Activated naive CD4-positive, alpha-beta T cell treated with anti-CD3 and anti-CD28 coated beads, Interleukin-2, amount 50 U/mL, for 72 hours (primary cell): ENCODE measurements at regions not wholly inside any gene's neighbourhood (a gene's known extent, or its start where the extent isn't known, plus 50 kb on each side); places are given as distances from the start of the nearest gene placed in this dataset.

Source experiments
- ATAC-seq, 2 donors: fragments of 150-1000 bp; cut with Tn5 transposase; 2 replicates each; pipeline ENCODE4 v1.10.0; 2021; ENCODE audit warnings: mild to moderate bottlenecking in 2 of 2, moderate library complexity in 2 of 2
- DNase-seq, 2 donors: peaks; one replicate each; pipeline ENCODE4 v3.0.0; 2021 to 2022; ENCODE audit warnings: low spot score in 2 of 2
- H3K27ac Mint-ChIP-seq, 2 donors: one replicate each; pipeline ENCODE4 v1.8.0; 2022; ENCODE audit warnings: mild to moderate bottlenecking in 2 of 2, mixed read lengths in 2 of 2
- H3K36me3 Mint-ChIP-seq, 2 donors: one replicate each; pipeline ENCODE4 v1.8.0; 2022; ENCODE audit warnings: mixed read lengths in 2 of 2
- H3K9me3 Mint-ChIP-seq, 2 donors: one replicate each; pipeline ENCODE4 v1.8.0; 2022; ENCODE audit warnings: mixed read lengths in 2 of 2

DNA sequence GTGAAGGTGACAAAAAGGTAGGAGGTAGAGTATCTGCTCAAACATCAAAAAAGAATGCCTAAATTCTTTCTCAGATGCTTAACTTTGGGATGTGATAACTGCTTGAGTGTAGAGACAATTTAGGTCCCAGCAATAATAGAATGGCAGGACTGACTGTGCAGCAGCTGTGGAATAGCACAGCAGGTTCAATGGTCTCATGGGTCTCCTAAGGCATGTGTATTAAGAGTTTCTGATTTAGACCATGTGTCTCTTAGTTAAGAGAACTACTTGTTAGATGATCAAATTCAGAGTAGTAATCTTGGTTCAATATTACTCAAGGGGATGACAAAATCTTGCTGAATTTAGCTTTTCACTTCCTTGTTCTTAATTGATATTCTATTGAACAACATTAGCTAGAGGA lies 72.0 kb downstream of the ALX1 start:
- Mint-ChIP-seq H3K27ac (no peak overlapping the region), H3K9me3 (peaks cover 6 to 9% of the 10 kb centered on the region in 2 donors), H3K36me3 (no peaks in the 10 kb centered on the region)
- DNase-seq (no peak), ATAC-seq (no peak)

DNA sequence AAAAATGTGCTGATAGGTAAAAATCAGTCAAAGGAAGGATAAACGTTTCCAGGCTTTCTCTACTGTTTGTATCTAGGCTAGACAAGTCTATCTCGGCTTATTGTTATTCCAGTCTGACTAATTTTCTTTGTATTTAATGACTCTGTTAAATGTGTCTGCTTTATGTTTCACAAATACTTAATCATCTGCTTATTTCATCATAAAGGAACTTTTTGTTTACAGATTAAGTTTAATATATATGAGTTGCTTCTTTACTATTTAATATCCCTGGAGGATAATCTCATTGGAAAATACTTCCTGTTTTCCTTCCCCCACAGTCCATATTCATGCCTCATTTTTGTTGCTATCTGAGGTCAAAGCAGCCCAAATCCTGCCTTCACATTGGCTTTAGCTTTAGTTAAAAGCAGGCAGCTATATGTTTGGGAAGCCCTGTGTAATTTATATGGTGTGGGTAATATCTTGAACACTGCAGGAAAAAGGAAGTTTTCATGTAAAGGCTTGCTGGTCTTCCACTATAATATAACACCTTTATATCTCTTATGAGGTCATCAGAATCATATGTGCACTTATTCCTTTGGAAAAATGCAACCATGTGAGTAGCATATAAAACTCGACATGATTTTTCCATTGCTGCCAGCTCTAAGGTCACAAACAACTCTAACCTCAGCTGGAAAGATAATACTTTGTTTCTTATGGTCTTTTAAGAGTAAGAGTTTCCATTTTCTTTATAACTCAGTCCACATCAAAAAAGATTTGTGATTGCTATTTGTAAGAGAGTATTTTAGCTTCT lies 76.8 kb downstream of the ALX1 start:
- Mint-ChIP-seq H3K36me3 (peaks cover 0 to 4% of the 10 kb centered on the region in 2 donors), H3K27ac (no peak overlapping the region), H3K9me3 (peaks cover 6 to 18% of the 10 kb centered on the region in 2 donors)
- ATAC-seq (no peak), DNase-seq (no peak)

DNA sequence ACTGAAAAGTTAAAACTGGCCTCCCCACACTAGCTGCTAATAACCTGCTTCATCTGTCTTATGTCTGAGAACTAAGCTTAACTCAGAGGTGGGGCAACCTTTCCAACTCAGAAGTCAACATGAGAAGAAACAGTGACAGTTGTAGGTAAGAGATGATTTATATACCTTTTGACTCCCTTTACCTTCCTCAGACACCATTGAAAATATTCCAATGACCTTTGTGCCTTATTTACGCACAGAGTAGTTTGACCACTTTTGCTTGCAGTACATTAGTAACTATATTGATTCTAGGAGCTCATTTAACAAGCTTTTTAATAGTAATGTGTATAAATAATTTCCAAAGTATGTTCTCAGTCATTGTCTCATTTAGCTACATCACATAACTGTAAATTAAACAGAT lies 77.6 kb downstream of the ALX1 start:
- H3K9me3 Mint-ChIP-seq, result peaks cover 6 to 19% of the 10 kb centered on the region in 2 donors
- DNase-seq (no peak), ATAC-seq (no peak)
- H3K27ac Mint-ChIP-seq, result no peak overlapping the region
- H3K36me3 Mint-ChIP-seq, result peaks cover 0 to 4% of the 10 kb centered on the region in 2 donors

DNA sequence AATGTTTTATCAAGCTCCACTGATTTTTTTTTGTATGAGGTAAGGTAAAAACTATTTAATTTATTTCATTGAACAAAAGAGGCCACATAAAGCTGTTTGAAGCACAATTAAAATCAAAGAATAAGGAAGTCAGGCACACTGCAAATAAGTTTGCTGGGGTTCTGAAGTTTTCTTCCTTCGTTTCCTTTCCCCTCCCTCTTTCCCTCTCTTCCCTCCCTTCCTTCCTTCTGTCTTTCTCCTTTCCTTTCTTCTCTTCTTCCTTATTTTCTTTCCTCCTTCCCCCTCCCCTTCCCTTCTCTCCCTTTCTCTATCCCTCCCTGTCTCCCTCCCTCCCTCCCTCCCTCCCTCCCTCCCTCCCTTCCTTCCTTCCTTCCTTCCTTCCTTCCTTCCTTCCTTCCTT lies 78.7 kb downstream of the ALX1 start:
- DNase-seq, result no peak
- ATAC-seq, result no peak
- peaks cover 6 to 19% of the 10 kb centered on the region in 2 donors for H3K9me3 Mint-ChIP-seq
- no peak overlapping the region for H3K27ac Mint-ChIP-seq
- H3K36me3 Mint-ChIP-seq, result peaks cover 0 to 4% of the 10 kb centered on the region in 2 donors

DNA sequence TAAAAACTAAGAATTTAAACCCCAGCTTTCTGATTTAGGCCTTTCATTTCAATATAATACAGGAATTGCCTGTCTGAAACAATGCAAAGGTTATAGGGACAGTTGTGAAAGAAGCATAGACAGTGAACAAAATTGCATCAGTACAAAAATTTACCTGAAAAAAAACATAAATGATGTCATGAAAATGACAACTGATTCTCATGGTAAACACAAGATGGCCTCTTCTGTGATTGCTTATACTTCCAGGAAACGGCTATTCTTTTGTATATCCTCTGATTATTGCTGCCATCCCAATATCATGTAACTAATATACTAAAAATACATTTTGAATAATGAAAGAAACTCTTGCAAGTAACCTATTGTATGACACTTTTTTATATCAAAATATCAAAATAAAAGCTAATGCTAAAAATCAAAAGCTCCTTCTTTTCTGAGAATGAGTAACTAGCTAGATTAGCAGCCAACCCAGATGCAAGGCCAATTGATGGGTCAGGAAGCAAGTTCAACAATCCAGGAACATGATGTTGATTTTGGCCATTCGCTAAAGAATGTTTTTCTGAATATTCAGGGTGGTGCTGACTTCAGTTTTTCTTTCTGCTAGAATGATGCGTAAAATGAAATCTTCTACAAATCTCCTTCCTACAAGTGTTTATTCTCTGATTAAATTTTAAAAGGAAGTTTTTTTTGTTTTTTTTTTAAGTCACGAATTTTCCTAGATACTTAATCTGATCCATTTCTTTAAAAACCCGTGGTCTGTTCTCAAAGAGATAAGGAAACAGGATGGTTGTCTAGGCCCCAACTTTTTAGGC lies 83.6 kb downstream of the ALX1 start:
- Mint-ChIP-seq H3K27ac (no peak overlapping the region), H3K9me3 (peaks cover 3 to 11% of the 10 kb centered on the region in 2 donors), H3K36me3 (peaks cover 0 to 4% of the 10 kb centered on the region in 2 donors)
- DNase-seq (no peak), ATAC-seq (no peak)

DNA sequence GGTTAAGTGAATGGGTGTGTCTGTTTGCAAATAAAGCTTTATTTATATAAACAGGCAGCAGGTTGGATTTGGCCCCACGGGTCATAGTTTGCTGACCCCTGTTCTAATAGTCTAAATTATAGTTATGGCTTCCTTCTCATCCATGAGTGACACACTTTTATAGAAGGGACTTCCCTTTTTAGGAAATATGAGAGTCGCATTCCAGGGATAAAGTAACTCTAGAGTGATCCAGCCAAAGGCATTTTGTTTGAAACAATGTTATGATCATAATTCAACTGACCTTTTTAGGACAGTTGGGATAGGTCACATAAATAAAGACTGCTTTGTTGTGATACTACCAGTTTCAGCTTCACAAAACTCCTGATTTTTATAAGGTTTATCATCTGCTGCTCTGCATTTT lies 87.9 kb downstream of the ALX1 start:
- ATAC-seq (no peak), DNase-seq (no peak)
- no peaks in the 10 kb centered on the region for H3K36me3 Mint-ChIP-seq
- H3K27ac Mint-ChIP-seq, result no peak overlapping the region
- H3K9me3 Mint-ChIP-seq, result no peaks in the 10 kb centered on the region

DNA sequence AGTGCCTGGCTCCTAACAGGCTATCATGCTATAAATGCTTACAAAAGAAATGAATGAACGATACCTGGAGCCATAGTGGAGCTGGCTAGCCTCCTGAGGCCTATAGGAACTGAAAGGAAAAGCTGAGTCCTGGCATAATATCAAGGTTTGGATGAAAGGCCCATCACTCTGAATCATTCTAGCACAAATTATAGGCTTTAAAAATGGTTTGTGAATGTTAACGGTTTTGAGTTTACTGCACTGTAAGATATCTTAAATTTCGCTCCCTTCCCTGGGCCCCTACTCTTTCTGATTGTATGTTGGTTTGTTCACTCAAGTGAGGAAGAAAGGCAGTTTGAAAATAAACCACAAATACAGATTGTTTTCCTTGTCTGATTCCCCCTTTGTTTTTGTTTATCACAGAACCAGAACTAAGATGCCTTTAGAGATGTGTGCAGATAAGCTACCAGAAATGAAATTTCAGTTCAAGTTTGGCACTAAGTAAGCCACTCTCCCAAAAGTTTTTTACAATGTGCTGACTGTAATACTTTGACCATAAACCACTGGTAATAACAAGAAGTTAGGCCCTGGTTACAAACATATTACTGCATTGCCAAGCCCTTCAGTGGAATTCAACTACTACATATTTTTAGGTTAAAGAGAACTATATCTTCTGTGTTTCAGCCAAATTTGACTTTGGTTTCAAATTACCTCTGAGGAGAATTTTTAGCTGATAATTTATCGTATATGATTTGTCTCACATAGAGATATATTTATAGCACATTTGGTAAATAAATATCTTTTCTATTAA lies 89.5 kb downstream of the ALX1 start:
- Mint-ChIP-seq H3K9me3 (peaks cover 0 to 5% of the 10 kb centered on the region in 2 donors), H3K36me3 (no peaks in the 10 kb centered on the region), H3K27ac (no peak overlapping the region)
- no peak for DNase-seq
- ATAC-seq, result no peak

DNA sequence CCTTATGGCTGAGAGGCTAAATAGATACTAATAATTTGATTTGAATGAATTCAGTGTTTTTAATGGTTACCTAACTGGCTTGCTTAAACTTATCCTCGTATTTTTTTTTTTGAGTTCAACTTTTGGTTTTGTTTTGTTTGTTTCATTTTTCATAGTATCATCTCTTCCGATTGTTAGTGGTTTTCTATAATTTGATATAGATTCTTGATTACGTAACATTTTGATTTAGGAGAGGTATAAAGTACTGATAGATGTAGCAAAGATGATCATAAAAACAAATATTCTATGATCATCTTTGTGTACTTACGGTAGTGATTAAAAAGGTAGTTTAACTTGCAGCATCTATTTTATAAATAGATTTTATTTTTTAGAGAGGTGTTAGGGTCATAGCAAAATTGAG lies 93.0 kb downstream of the ALX1 start:
- DNase-seq (no peak), ATAC-seq (no peak)
- Mint-ChIP-seq H3K27ac (no peak overlapping the region), H3K9me3 (peaks cover 0 to 5% of the 10 kb centered on the region in 2 donors), H3K36me3 (no peaks in the 10 kb centered on the region)

DNA sequence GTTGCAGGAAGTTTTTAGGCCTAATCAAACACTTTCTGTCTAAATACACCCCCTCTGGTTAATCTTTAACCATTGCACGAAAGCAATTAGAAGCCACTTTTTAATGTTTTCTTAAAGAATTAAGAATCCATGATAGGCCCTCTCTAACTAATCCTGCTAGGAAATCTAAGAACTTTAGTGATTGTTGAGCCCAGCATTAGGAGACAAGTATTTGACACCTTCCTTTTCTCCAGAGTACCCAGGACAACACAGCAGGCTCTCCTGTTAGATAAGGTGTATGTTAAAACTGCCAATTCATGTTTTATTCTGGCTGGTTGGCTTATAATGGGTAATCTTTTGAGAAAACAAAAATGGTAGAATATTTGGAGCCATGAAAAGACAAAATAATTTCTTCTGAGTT lies 95.0 kb downstream of the ALX1 start:
- H3K36me3 Mint-ChIP-seq, result no peaks in the 10 kb centered on the region
- DNase-seq, result no peak

DNA sequence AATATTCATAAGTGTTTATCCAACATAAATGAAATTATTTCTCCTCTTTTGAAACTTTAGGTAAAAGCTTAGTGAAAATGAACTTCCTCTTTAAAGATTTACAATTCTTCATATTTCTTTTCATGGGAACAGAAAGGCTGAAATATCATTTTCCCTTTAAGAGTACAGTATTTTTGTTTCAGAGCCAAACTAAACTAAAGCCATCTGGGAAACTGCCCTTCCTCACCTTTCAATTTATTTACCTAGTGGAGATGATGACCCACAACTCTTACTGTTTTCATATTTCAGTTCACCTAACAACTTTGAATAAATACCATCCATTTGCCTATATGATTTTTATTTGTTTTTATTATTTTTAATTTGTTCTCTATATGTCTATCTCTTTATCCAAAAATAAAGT lies 105.4 kb downstream of the ALX1 start:
- DNase-seq, result no peak
- no peaks in the 10 kb centered on the region for H3K36me3 Mint-ChIP-seq
- ATAC-seq, result no peak
- peaks cover 3 to 4% of the 10 kb centered on the region in 2 donors for H3K9me3 Mint-ChIP-seq
- no peak overlapping the region for H3K27ac Mint-ChIP-seq

More for the DNA sequence above, 95.0 kb downstream of the ALX1 start:
- ATAC-seq, result no peak
- Mint-ChIP-seq H3K27ac (no peak overlapping the region), H3K9me3 (peaks cover 0 to 5% of the 10 kb centered on the region in 2 donors)

DNA sequence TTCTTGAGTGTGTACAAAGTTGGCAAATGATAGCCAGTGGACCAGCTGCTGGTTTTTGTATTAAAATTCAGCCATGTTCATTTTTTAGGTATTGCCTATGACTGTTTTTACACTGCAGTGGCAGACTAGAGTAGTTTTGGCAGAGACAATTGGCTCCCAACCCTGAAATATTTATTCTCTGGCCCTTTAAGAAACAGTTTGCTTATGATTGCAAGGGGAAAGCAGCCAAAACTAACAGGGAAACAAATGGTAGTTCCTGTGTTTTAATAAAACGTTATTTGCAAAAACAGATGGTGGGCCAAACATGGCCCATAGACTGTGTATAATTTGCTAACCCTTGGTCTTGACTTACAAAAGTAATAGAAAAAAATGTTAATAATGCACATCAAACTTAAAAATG lies 110.2 kb downstream of the ALX1 start:
- DNase-seq (no peak), ATAC-seq (no peak)
- Mint-ChIP-seq H3K27ac (no peak overlapping the region), H3K9me3 (peaks cover 3 to 4% of the 10 kb centered on the region in 2 donors), H3K36me3 (no peaks in the 10 kb centered on the region)

DNA sequence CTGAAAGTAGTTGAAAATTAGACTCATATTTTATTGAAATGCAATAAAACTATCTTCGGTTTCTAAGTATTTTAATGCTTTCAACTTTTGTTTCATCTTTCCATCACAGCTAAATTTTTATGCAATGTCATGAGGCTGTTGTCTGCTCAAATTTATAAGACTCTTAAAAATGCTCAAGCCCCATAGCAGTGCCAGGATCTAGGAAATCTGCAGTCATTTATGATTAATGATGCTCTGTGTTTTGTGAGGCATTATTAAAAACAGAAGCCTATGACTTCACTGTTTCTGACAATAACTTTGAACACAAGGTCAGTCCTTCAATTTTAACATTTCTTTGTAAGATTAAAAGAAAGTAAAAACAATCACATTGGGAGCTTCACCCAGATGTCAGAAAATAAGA lies 112.5 kb downstream of the ALX1 start:
- DNase-seq (no peak), ATAC-seq (no peak)
- Mint-ChIP-seq H3K27ac (no peak overlapping the region), H3K9me3 (peaks cover 0 to 3% of the 10 kb centered on the region in 2 donors), H3K36me3 (no peaks in the 10 kb centered on the region)

DNA sequence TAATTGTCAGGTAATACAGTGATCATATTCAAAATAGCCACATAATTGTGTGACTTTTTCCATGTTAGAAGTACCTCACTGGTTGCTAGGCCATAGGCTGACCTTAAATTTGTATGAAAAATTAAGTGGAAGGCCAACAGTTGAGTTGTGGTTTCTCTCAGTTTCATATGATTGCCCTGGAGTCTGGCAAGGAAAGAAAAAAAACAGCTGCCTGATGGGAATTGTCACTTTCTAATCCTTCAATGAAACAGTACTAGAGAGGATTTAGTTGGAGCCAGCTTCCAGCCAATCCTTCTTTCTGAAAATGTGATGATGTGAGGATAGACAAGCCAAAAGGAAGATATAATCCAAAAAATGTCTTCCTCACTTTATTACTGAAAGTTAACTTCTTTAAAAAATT lies 113.6 kb downstream of the ALX1 start:
- no peak overlapping the region for H3K27ac Mint-ChIP-seq
- H3K9me3 Mint-ChIP-seq, result peaks cover 0 to 3% of the 10 kb centered on the region in 2 donors
- no peaks in the 10 kb centered on the region for H3K36me3 Mint-ChIP-seq
- no peak for ATAC-seq
- DNase-seq, result no peak

DNA sequence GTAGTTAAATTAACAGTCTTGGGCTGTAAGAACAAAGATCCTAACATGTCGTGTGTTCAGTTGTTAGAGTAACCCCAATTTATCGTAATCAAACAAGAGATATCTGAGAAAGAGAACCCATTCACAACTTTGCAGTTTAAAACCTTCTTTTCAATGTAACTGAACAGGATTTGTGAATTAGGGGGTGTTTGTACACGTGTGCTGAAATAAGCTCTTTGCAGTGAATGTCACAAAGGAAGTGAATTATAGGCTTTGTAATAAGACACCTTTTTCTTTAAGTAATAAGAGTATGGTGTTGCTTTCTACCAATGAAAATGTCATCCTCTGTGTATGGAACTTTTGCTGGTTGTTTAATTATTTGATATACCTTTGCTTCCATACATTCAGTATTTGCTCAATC lies 114.0 kb downstream of the ALX1 start:
- Mint-ChIP-seq H3K27ac (no peak overlapping the region), H3K9me3 (peaks cover 0 to 3% of the 10 kb centered on the region in 2 donors), H3K36me3 (no peaks in the 10 kb centered on the region)
- no peak for DNase-seq
- no peak for ATAC-seq

DNA sequence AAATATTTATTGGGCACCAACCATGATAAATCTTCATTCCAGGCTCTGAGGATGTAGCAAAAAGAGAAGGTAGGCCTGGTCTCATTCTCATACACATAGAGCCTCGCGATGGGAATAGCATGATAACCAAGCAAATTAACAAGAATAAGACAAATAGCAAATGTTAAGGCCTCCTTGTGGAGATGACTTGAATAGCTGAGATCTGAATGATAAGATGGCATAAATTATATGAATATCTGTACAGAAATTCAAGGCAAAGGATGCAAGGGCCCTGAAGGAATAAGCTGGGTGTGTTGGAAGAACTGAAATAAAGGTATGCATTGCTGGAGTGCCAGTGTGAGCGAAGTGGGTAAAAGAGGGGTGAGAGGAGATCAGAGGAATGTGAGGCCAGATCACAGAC lies 114.8 kb downstream of the ALX1 start:
- no peak for DNase-seq
- Mint-ChIP-seq H3K36me3 (no peaks in the 10 kb centered on the region), H3K27ac (no peak overlapping the region), H3K9me3 (no peaks in the 10 kb centered on the region)
- ATAC-seq, result no peak

DNA sequence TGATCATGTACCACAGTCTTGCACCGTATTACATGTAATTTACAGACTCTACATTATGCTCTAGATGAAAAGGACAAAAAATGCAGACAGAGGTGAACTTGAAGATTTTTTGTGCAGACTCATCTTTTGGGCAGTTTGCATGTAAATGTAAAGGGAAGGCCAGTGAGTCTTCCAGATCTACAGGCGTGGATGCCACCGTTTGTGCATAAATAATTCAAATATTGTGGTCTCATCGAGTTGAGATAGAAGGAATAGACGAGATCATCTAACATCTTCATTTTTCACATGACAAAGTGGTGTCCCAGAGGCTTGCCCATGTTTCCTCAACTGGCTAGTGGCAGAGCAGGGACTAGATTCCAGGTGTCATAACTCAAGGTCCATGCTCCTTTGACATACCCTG lies 125.2 kb downstream of the ALX1 start:
- H3K27ac Mint-ChIP-seq, result no peak overlapping the region
- no peaks in the 10 kb centered on the region for H3K9me3 Mint-ChIP-seq
- ATAC-seq (no peak), DNase-seq (no peak)
- no peaks in the 10 kb centered on the region for H3K36me3 Mint-ChIP-seq
